ENCODE measurements at regions not wholly inside any gene's neighbourhood (a gene's known extent, or its start where the extent isn't known, plus 50 kb on each side); places are given as distances from the start of the nearest gene placed in this dataset.

DNA sequence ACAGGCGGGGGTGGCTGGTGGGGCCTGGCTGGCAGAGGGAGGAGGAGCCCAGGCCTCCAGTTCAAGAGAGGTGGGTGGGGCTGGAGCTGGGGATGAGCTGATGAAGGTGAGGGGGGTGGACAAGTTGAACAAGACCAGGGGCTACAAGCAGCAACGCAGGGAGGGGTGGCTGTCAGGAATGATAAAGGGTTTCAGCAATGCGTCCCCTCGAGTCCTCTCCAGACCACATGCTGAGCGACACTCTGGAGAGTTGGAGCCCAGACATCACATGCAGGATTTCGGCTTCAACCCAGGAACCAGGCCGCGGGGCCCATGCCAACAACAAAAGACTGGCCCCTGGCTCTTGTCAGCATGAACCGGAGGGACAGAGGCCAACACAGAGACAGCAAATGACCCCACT is 480.3 kb downstream of the BRD1 start:
- H3K36me3 ChIP-seq (replicated peaks; ENCODE audit: insufficient read depth, low read length), result no peaks in the 10 kb centered on the region
- H3K4me1 ChIP-seq (ENCODE audit: low read length), result no peaks in the 10 kb centered on the region
- peaks cover 13% of the 10 kb centered on the region for H3K27me3 ChIP-seq (replicated peaks; ENCODE audit: insufficient read depth, low read length)
- no peaks in the 10 kb centered on the region for H3K79me2 ChIP-seq (ENCODE audit: low read length)
- no peak overlapping the region for H2AFZ ChIP-seq (ENCODE audit: low read length)
- H3K27ac ChIP-seq (ENCODE audit: low read length), result no peak overlapping the region
- no peaks in the 10 kb centered on the region for H4K20me1 ChIP-seq (ENCODE audit: insufficient read depth, low read length)
- DNase-seq, result no peak
- H3K4me2 ChIP-seq (ENCODE audit: low read depth, low read length), result no peak overlapping the region
- no peaks in the 10 kb centered on the region for H3K9me3 ChIP-seq (replicated peaks; ENCODE audit: insufficient read depth, low read length)
- no peaks in the 10 kb centered on the region for H3K9me2 ChIP-seq (replicated peaks; ENCODE audit: insufficient read depth, low read length)
- H3K9ac ChIP-seq (ENCODE audit: low read length), result no peak overlapping the region
- no peak overlapping the region for H3K4me3 ChIP-seq (ENCODE audit: low read length)
- TF ChIP-seq EZH2 (optimal IDR thresholded peaks at IDR 0.05; ENCODE audit: low read depth, low read length), result no peak
- TF ChIP-seq CTCF (IDR thresholded peaks at IDR 0.05; ENCODE audit: low read length), result no peak
- TF ChIP-seq EZH2phosphoT487 (IDR thresholded peaks at IDR 0.05; ENCODE audit: low read length), result no peak
- H3F3A ChIP-seq (ENCODE audit: insufficient read depth, low read length), result no peaks in the 10 kb centered on the region

GRCh38 chr22:49345896-49346295 is 481.8 kb downstream of the BRD1 start:
- Histone ChIP-seq H3K9me3 (replicated peaks; ENCODE audit: insufficient read depth, low read length) (no peaks in the 10 kb centered on the region), H3K9me2 (replicated peaks; ENCODE audit: insufficient read depth, low read length) (no peaks in the 10 kb centered on the region), H3K27ac (ENCODE audit: low read length) (no peak overlapping the region), H2AFZ (ENCODE audit: low read length) (no peak overlapping the region), H3K4me1 (ENCODE audit: low read length) (no peaks in the 10 kb centered on the region), H3K4me3 (ENCODE audit: low read length) (no peak overlapping the region), H3F3A (ENCODE audit: insufficient read depth, low read length) (no peaks in the 10 kb centered on the region), H3K9ac (ENCODE audit: low read length) (no peak overlapping the region), H3K79me2 (ENCODE audit: low read length) (no peaks in the 10 kb centered on the region), H3K27me3 (replicated peaks; ENCODE audit: insufficient read depth, low read length) (peaks cover 13% of the 10 kb centered on the region), H3K36me3 (replicated peaks; ENCODE audit: insufficient read depth, low read length) (no peaks in the 10 kb centered on the region), H3K4me2 (ENCODE audit: low read depth, low read length) (no peak overlapping the region), H4K20me1 (ENCODE audit: insufficient read depth, low read length) (no peaks in the 10 kb centered on the region)
- no peak for DNase-seq
- TF ChIP-seq CTCF (IDR thresholded peaks at IDR 0.05; ENCODE audit: low read length) (no peak), EZH2 (optimal IDR thresholded peaks at IDR 0.05; ENCODE audit: low read depth, low read length) (no peak), EZH2phosphoT487 (IDR thresholded peaks at IDR 0.05; ENCODE audit: low read length) (no peak)

DNA sequence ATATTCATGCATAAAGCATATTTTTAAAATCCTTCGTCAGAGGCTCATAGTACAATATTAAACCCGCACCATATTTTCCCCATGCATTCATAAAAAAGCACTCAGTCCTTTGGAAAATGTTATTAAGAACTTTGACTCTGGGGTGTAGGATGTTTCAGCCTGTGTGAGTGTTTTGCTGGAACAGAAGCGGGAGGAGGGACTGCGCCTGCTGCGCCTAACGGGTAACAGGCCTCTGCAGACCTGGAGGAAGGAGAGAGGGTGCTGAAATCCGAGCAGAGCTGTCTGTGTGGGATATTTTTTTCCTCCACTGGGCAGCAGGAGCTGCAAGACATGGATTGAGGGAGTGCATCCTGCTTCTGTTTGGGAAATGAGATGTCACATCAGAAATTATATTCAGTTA is 483.0 kb downstream of the BRD1 start:
- H3F3A ChIP-seq (ENCODE audit: insufficient read depth, low read length), result no peaks in the 10 kb centered on the region
- H2AFZ ChIP-seq (ENCODE audit: low read length), result no peak overlapping the region
- no peaks in the 10 kb centered on the region for H3K36me3 ChIP-seq (replicated peaks; ENCODE audit: insufficient read depth, low read length)
- no peak for TF ChIP-seq CTCF (IDR thresholded peaks at IDR 0.05; ENCODE audit: low read length)
- no peak for TF ChIP-seq EZH2 (optimal IDR thresholded peaks at IDR 0.05; ENCODE audit: low read depth, low read length)
- TF ChIP-seq EZH2phosphoT487 (IDR thresholded peaks at IDR 0.05; ENCODE audit: low read length), result no peak
- no peaks in the 10 kb centered on the region for H4K20me1 ChIP-seq (ENCODE audit: insufficient read depth, low read length)
- no peak for DNase-seq
- H3K9ac ChIP-seq (ENCODE audit: low read length), result no peak overlapping the region
- H3K9me2 ChIP-seq (replicated peaks; ENCODE audit: insufficient read depth, low read length), result no peaks in the 10 kb centered on the region
- no peaks in the 10 kb centered on the region for H3K79me2 ChIP-seq (ENCODE audit: low read length)
- no peaks in the 10 kb centered on the region for H3K4me1 ChIP-seq (ENCODE audit: low read length)
- H3K4me3 ChIP-seq (ENCODE audit: low read length), result no peak overlapping the region
- H3K27ac ChIP-seq (ENCODE audit: low read length), result no peak overlapping the region
- no peak overlapping the region for H3K4me2 ChIP-seq (ENCODE audit: low read depth, low read length)
- H3K9me3 ChIP-seq (replicated peaks; ENCODE audit: insufficient read depth, low read length), result no peaks in the 10 kb centered on the region
- H3K27me3 ChIP-seq (replicated peaks; ENCODE audit: insufficient read depth, low read length), result peaks cover 13% of the 10 kb centered on the region

Measured in MM.1S (cell line).